Duodenal mucosa (tissue), 2 donors: ENCODE measurements at regions not wholly inside any gene's neighbourhood (a gene's known extent, or its start where the extent isn't known, plus 50 kb on each side); places are given as distances from the start of the nearest gene placed in this dataset.

Experiments
- H3K27ac ChIP-seq: one replicate; pipeline ENCODE4 v1.7.0; 2013; ENCODE audit warnings: low read depth, low read length
- H3K27me3 ChIP-seq, 2 donors: one replicate each; pipeline ENCODE4 v1.7.0; 2013; ENCODE audit warnings: low read length in 2 of 2, control low read depth in 1 of 2; ENCODE audit not compliant: insufficient read depth in 2 of 2, control insufficient read depth in 1 of 2
- H3K36me3 ChIP-seq, 2 donors: one replicate each; pipeline ENCODE4 v1.7.0; 2013; ENCODE audit warnings: low read length in 2 of 2, control low read depth in 1 of 2; ENCODE audit not compliant: insufficient read depth in 2 of 2, control insufficient read depth in 1 of 2
- H3K4me1 ChIP-seq, 2 donors: one replicate each; pipeline ENCODE4 v1.7.0; 2013; ENCODE audit warnings: low read length in 2 of 2, control low read depth in 1 of 2; ENCODE audit not compliant: insufficient read depth in 2 of 2, control insufficient read depth in 1 of 2
- H3K4me3 ChIP-seq, 2 donors: one replicate each; pipeline ENCODE4 v1.7.0; 2013; ENCODE audit warnings: low read length in 2 of 2, low read depth in 1 of 2
- H3K9ac ChIP-seq, 2 donors: one replicate each; pipeline ENCODE4 v1.7.0; 2013; ENCODE audit warnings: low read length in 2 of 2, low read depth in 1 of 2
- H3K9me3 ChIP-seq, 2 donors: one replicate each; pipeline ENCODE4 v1.7.0; 2013; ENCODE audit warnings: low read length in 2 of 2, control low read depth in 1 of 2; ENCODE audit not compliant: control insufficient read depth in 1 of 2

DNA sequence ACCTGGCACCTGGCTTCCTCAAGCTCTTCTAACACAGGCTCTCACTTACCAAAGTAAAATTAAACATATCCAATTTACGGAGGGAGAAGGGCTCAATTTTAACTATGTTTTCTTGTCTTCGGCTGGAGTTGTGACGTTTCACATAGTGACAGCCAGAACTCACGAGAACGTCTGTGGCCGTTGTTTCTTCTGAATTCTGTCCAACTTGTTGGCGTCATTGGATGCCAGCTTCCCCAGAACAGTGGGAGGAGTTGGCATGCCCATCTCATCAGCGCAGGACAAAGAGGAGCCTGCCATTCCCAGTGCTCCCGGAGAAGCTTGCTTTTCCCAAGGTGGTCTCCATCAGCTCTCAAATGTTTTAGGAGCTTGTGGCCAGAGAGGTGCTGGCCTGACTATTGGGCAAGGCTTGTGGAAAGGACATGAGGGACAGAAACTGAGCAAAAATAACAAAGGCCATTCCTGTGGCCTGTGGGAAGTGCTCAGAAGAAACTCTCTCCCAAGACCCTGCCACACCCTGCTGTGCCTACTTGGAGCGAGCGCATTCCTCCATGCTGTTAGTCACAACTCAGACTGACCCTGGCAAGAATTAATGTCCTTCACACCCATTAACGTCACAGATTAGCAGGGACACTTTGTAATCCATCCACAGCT lies 265.4 kb upstream of the CDH4 start:
- no peaks in the 10 kb centered on the region for H3K4me1 ChIP-seq
- no peak overlapping the region for H3K4me3 ChIP-seq
- H3K9me3 ChIP-seq, result no peaks in the 10 kb centered on the region
- H3K36me3 ChIP-seq, result no peaks in the 10 kb centered on the region
- H3K27me3 ChIP-seq, result no peaks in the 10 kb centered on the region
- no peak overlapping the region for H3K27ac ChIP-seq
- H3K9ac ChIP-seq, result no peak overlapping the region

DNA sequence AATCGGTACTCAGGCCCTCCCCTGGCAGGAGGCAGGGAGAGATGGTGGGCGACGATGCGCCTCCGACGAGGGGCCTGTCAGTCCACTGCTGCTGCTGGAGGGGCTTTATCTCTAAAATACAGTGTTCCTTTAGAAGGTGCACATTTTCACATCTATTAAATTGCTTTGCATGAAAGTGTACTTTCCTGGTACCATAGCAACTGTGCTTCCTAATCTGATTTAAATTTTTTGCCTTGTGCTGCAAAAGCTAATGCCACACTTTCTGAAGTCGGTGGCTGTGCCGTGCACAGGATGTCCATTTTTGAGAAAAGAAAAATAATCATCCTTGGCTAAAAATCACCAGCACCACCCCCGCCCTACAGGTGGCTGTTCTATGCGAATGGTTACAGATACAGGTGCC lies 262.0 kb upstream of the CDH4 start:
- Histone ChIP-seq H3K27ac (no peak overlapping the region), H3K36me3 (no peaks in the 10 kb centered on the region), H3K27me3 (no peaks in the 10 kb centered on the region), H3K9me3 (no peaks in the 10 kb centered on the region), H3K4me1 (no peaks in the 10 kb centered on the region), H3K9ac (no peak overlapping the region), H3K4me3 (no peak overlapping the region)

DNA sequence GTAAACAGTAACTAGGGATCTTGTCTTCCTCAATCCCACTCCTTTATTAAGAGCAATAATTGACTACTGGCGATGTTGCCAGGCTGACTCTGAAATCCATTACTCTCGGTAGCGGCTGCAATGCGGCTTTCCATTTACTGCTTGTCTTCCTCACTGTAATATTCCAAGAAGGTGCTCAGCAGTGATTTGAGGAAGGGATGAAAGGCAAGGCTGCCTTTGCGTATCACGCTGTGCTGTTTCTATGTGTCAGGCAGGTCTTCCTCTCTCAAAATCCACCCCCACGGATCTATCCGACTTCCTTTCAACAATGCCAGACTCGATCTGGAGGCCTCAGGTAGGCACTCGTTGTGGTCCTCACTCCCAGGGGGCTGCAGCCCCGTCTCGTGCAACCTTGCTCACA lies 261.4 kb upstream of the CDH4 start:
- no peaks in the 10 kb centered on the region for H3K4me1 ChIP-seq
- no peak overlapping the region for H3K27ac ChIP-seq

DNA sequence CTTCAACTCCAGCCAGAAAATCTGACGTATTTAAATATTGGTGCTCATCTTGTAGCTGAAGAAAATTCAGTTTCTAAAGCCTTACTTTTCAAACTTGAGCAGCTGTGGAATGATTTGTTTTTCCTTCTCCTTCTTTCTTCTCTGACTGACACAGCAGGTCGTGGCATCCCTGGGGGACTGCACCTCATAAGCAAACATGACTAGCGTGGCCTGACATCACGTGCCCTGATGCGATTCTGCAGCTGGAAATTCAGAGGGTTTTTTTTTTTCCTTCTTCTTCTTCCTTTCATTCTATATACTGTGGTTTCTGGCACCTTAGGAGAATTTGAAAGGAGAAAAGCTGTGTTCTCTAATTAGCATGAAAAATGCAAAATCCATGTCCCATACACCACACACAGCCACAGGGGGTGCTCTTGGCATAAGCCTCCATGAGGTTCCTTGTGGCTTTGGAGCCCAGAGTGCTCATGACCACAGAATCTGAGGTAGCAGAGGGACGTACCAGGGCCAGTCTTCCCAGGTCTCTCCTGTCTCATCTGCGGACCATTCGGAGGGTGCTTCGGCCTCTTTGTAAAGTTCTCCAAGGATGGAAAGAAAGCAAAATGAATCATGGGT lies 258.5 kb upstream of the CDH4 start:
- Histone ChIP-seq H3K9me3 (no peaks in the 10 kb centered on the region), H3K4me1 (no peaks in the 10 kb centered on the region), H3K9ac (no peak overlapping the region), H3K36me3 (no peaks in the 10 kb centered on the region), H3K4me3 (no peak overlapping the region), H3K27me3 (no peaks in the 10 kb centered on the region), H3K27ac (no peak overlapping the region)

More for the DNA sequence above, 261.4 kb upstream of the CDH4 start:
- no peaks in the 10 kb centered on the region for H3K9me3 ChIP-seq
- no peak overlapping the region for H3K9ac ChIP-seq
- H3K36me3 ChIP-seq, result no peaks in the 10 kb centered on the region
- H3K27me3 ChIP-seq, result no peaks in the 10 kb centered on the region
- H3K4me3 ChIP-seq, result no peak overlapping the region

DNA sequence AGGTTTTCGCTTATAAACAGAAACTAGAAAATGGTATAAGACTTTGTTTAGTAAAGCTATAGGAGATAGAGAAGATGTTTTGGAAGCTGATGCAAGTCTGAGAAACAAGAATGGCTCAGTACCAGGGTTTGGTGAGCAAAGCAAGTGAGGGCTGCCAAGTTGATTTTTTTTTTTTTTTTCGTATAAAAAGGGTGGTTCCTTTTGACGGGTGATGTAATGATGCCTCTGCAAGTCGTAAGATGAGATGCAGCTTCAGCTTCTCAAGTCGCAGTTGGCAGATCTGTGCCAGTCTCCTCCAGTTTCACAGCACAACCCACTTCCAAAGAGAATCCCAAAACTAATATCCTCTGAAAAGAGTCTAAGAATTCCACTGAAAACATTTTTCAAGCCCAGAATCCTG lies 252.8 kb upstream of the CDH4 start:
- Histone ChIP-seq H3K9ac (no peak overlapping the region), H3K27ac (no peak overlapping the region), H3K27me3 (no peaks in the 10 kb centered on the region), H3K9me3 (peaks cover 0 to 5% of the 10 kb centered on the region in 2 donors), H3K4me1 (no peaks in the 10 kb centered on the region), H3K36me3 (no peaks in the 10 kb centered on the region), H3K4me3 (no peak overlapping the region)

DNA sequence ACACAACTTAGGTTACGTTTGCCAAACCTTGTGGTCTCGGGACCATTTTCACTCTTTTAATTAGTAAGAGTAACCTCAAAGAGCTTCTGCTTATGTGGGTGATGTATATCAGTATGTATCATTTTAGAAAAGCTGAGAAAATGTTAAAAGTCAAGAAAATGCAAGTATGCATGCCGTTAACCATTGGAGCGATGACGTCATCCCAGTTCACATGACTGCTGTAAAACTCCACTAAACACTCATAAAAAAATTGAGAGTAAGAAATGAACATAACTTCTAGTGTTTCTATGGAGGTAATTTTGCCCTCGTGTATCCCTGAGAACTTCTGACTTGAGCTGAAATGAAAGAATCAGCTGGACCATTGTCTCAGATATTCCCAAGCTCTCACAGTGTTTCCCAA lies 250.0 kb upstream of the CDH4 start:
- H3K4me3 ChIP-seq, result no peak overlapping the region
- no peaks in the 10 kb centered on the region for H3K36me3 ChIP-seq
- no peaks in the 10 kb centered on the region for H3K4me1 ChIP-seq
- H3K27me3 ChIP-seq, result no peaks in the 10 kb centered on the region
- H3K9ac ChIP-seq, result no peak overlapping the region
- peaks cover 0 to 5% of the 10 kb centered on the region in 2 donors for H3K9me3 ChIP-seq
- no peak overlapping the region for H3K27ac ChIP-seq

DNA sequence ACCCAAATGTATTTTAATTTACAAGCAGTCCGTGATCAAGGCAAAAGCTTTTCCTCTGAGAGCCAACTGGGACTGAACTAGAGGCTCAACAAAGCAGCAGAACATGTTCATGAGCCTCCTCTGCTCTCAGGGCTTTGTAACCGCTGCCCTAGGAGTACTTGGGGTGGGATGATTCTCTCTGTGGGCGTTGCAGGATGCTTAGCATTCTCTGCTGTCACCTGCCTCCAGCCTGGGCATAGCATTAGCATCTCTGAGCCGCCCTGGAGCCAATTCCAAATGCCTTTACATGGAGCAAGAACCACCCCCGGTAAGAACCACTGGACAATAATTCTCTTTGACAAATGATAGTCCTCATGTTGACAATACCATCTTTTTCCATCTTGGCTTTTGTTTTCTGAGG lies 237.6 kb upstream of the CDH4 start:
- Histone ChIP-seq H3K27me3 (no peaks in the 10 kb centered on the region), H3K9me3 (peaks cover 8 to 15% of the 10 kb centered on the region in 2 donors), H3K4me3 (no peak overlapping the region), H3K27ac (no peak overlapping the region), H3K9ac (no peak overlapping the region), H3K36me3 (no peaks in the 10 kb centered on the region), H3K4me1 (no peaks in the 10 kb centered on the region)

DNA sequence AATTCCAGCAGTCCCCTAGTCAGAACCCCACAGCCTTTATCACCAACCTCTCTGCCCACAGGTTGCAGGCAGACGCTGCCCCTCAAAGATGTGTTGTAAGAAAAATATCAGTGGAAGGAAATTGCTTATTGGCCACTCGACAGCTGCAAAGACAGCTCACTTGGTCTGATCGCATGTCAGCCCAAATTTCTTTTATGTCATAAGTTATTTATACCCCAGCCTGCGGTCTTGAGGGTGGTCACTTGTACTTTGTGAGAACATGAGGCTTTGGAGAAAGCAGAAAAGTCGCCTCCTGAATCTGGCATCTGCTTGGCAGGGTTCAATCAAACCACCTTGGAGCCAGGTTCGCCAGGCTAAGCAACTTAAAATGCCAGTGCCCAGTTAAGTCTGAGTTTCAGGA lies 236.5 kb upstream of the CDH4 start:
- H3K9me3 ChIP-seq, result peaks cover 10 to 16% of the 10 kb centered on the region in 2 donors
- H3K27me3 ChIP-seq, result no peaks in the 10 kb centered on the region
- no peak overlapping the region for H3K4me3 ChIP-seq
- no peak overlapping the region for H3K9ac ChIP-seq
- no peak overlapping the region for H3K27ac ChIP-seq
- H3K36me3 ChIP-seq, result no peaks in the 10 kb centered on the region
- no peaks in the 10 kb centered on the region for H3K4me1 ChIP-seq

DNA sequence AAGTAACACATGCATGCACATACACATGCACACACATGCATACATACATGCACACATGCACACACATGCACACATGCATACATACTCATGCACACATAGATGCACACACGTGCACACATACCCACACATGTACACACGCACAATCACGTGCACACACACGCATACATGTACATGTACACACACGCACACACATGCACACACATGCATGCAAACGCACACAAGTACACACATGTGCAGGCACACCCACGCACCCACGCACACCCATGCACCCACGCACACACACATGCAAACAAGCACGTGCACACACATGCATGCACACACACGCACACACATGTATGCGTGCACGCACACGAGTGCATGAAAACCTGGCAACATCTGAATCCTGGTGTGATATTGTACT lies 232.7 kb upstream of the CDH4 start:
- Histone ChIP-seq H3K9me3 (peaks cover 10 to 16% of the 10 kb centered on the region in 2 donors), H3K9ac (no peak overlapping the region), H3K4me3 (no peak overlapping the region), H3K4me1 (no peaks in the 10 kb centered on the region), H3K27me3 (no peaks in the 10 kb centered on the region), H3K36me3 (no peaks in the 10 kb centered on the region), H3K27ac (no peak overlapping the region)

DNA sequence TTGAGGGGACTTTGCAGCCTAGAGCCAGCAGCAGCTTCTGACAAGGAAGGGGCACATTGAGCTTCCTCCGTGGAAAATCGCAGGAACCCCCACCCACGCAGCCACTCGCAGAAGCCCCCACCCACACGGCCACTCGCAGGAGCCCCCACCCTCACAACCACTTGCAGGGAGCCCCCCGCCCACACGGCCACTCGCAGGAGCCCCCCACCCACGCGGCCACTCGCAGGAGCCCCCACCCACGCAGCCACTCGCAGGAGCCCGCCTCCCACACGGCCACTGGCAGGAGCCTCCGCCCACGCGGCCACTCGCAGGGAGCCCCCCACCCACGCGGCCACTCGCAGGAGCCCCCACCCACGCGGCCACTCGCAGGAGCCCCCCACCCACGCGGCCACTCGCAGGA lies 228.4 kb upstream of the CDH4 start:
- Histone ChIP-seq H3K27me3 (no peaks in the 10 kb centered on the region), H3K36me3 (no peaks in the 10 kb centered on the region), H3K4me3 (no peak overlapping the region), H3K9ac (no peak overlapping the region), H3K27ac (no peak overlapping the region), H3K4me1 (no peaks in the 10 kb centered on the region), H3K9me3 (peaks cover 12 to 15% of the 10 kb centered on the region in 2 donors)
